WTC11 (cell line): ENCODE measurements at regions not wholly inside any gene's neighbourhood (a gene's known extent, or its start where the extent isn't known, plus 50 kb on each side); places are given as distances from the start of the nearest gene placed in this dataset.
A peak's percentile ranks its signal among the peaks of the same experiment; 100 is the strongest.

ENCODE experiments used
- ATAC-seq: fragments of 200-7000 bp; cut with Tn5 transposase; 2 replicates; pipeline ENCODE4 v1.10.0; 2021; ENCODE audit warnings: mild to moderate bottlenecking, moderate library complexity
- CTCF ChIA-PET: fragments of 300-600 bp; sonication (Branson Sonifier 250); formaldehyde crosslinking; loops from one replicate; lab custom pipeline; 2021; ENCODE audit warnings: antibody characterized with exemption; lab: Charles Lee
- POLR2A ChIA-PET: fragments of 350-600 bp; sonication (Branson Sonifier 250); formaldehyde crosslinking; loops from one replicate; lab custom pipeline; 2021; ENCODE audit warnings: antibody characterized with exemption; lab: Charles Lee
- DNase-seq: peaks from one replicate; pipeline ENCODE4 v3.0.0; 2021; ENCODE audit warnings: low spot score
- H3K27ac Mint-ChIP-seq: 2 replicates; pipeline ENCODE4 v1.8.0; 2021; ENCODE audit warnings: mixed read lengths
- H3K27me3 Mint-ChIP-seq: 2 replicates; pipeline ENCODE4 v1.8.0; 2021; ENCODE audit warnings: low read depth, mild to moderate bottlenecking, moderate library complexity, mixed read lengths
- H3K36me3 Mint-ChIP-seq: 2 replicates; pipeline ENCODE4 v1.8.0; 2021; ENCODE audit warnings: mixed read lengths
- H3K4me1 Mint-ChIP-seq: 2 replicates; pipeline ENCODE4 v1.8.0; 2022; ENCODE audit warnings: mixed read lengths
- H3K4me3 Mint-ChIP-seq: 2 replicates; pipeline ENCODE4 v1.8.0; 2021; ENCODE audit warnings: mild to moderate bottlenecking, moderate library complexity, mixed read lengths
- H3K9me3 Mint-ChIP-seq: 2 replicates; pipeline ENCODE4 v1.8.0; 2021; ENCODE audit warnings: mixed read lengths
- AFF4 ChIP-seq: sonication (generic); formaldehyde crosslinking; IDR thresholded peaks from 2 replicates; pipeline ENCODE4 v1.8.1; 2023; ENCODE audit warnings: mild to moderate bottlenecking, missing genetic modification reagents, borderline replicate concordance
- CDX4 ChIP-seq: fragments of 250-450 bp; sonication (Bioruptor Pico); IDR thresholded peaks from 2 replicates; pipeline ENCODE4 v1.9.0; 2021; ENCODE audit warnings: moderate library complexity, mild to moderate bottlenecking, inconsistent platforms, borderline replicate concordance
- CTCF ChIP-seq: fragments of 200-600 bp; IDR thresholded peaks from 2 replicates; pipeline ENCODE4 v1.8.0; 2022; ENCODE audit warnings: antibody characterized with exemption
- FOXJ3 ChIP-seq: sonication (generic); formaldehyde crosslinking; IDR thresholded peaks from 2 replicates; pipeline ENCODE4 v1.9.0; 2021; ENCODE audit warnings: missing genetic modification reagents, mild to moderate bottlenecking, borderline replicate concordance
- HMGA2 ChIP-seq: fragments of 250-450 bp; sonication (Bioruptor Pico); IDR thresholded peaks from 2 replicates; pipeline ENCODE4 v1.4.0; 2021; ENCODE audit warnings: mild to moderate bottlenecking, moderate library complexity
- JAZF1 ChIP-seq: fragments of 250-450 bp; sonication (Bioruptor Pico); IDR thresholded peaks from 2 replicates; pipeline ENCODE4 v1.9.0; 2021; ENCODE audit warnings: moderate library complexity, mild to moderate bottlenecking, inconsistent platforms
- NR1H2 ChIP-seq: sonication (generic); formaldehyde crosslinking; IDR thresholded peaks from 2 replicates; pipeline ENCODE4 v1.9.0; 2021; ENCODE audit warnings: mild to moderate bottlenecking, moderate library complexity, missing genetic modification reagents
- NR3C1 ChIP-seq: sonication (generic); formaldehyde crosslinking; conservative IDR thresholded peaks from 2 replicates; pipeline ENCODE4 v1.8.1; 2023; ENCODE audit warnings: low read depth, mild to moderate bottlenecking, missing genetic modification reagents
- SP1 ChIP-seq: sonication (generic); formaldehyde crosslinking; conservative IDR thresholded peaks from 2 replicates; pipeline ENCODE4 v1.8.1; 2022; ENCODE audit warnings: missing genetic modification reagents
- STAT6 ChIP-seq: sonication (generic); formaldehyde crosslinking; conservative IDR thresholded peaks from 2 replicates; pipeline ENCODE4 v1.8.1; 2023; ENCODE audit warnings: mild to moderate bottlenecking, low read depth, missing genetic modification reagents, moderate library complexity
- TCF7 ChIP-seq: sonication (generic); formaldehyde crosslinking; IDR thresholded peaks from 2 replicates; pipeline ENCODE4 v1.8.0; 2022; ENCODE audit warnings: mild to moderate bottlenecking, low read depth, missing genetic modification reagents, moderate library complexity
- ZNF425 ChIP-seq: fragments of 250-450 bp; sonication (Bioruptor Pico); conservative IDR thresholded peaks from 2 replicates; pipeline ENCODE4 v1.9.0; 2021; ENCODE audit warnings: mild to moderate bottlenecking

GRCh38 chr20:7269452-7269851 is 502.0 kb downstream of the BMP2 start:
- H3K4me3 Mint-ChIP-seq = no peak overlapping the region
- no peak for TF ChIP-seq JAZF1 (CRISPR knock-in tag)
- no peak for TF ChIP-seq AFF4
- TF ChIP-seq, all 79 proteins: peak for 0
- no peaks in the 10 kb centered on the region; the same call in 1 of the 2 replicates for H3K4me1 Mint-ChIP-seq
- H3K27me3 Mint-ChIP-seq = no peaks in the 10 kb centered on the region
- ATAC-seq (peak; percentile 57; the same call in 1 of the 2 replicates), DNase-seq (no peak)
- CTCF ChIA-PET = interaction anchor here (1.1 kb wide), 1 partner anchor 17 kb away, joined by 3 read pairs; no protein-coding TSS in a partner anchor
- no peak overlapping the region for H3K27ac Mint-ChIP-seq
- POLR2A ChIA-PET = no interaction called here
- no peaks in the 10 kb centered on the region for H3K36me3 Mint-ChIP-seq
- H3K9me3 Mint-ChIP-seq = no peaks in the 10 kb centered on the region

- POLR2A ChIA-PET = no interaction called here
- TF ChIP-seq NR3C1 (CRISPR knock-in tag) = no peak
- TF ChIP-seq FOXJ3 (CRISPR knock-in tag) = no peak
- no peak for TF ChIP-seq ZNF425 (CRISPR knock-in tag)
- TF ChIP-seq JAZF1 (CRISPR knock-in tag) = no peak
- no peak for TF ChIP-seq CDX4
- TF ChIP-seq TCF7 (CRISPR knock-in tag) = no peak
- 0 out of 2 replicates have a peak, but pooled peaks have one; percentile 21 for TF ChIP-seq CTCF
- H3K27ac Mint-ChIP-seq = no peak overlapping the region
- no peaks in the 10 kb centered on the region for H3K4me1 Mint-ChIP-seq
- no peak overlapping the region for H3K4me3 Mint-ChIP-seq
- peaks cover 5% of the 10 kb centered on the region; the same call in 1 of the 2 replicates for H3K36me3 Mint-ChIP-seq
- CTCF ChIA-PET = interaction anchor here (0.6 to 1.7 kb wide), 6 partner anchors 13 to 689 kb away, joined by 3 to 6 read pairs (median 3); no protein-coding TSS in a partner anchor
- peaks cover 9% of the 10 kb centered on the region for H3K9me3 Mint-ChIP-seq
- DNase-seq (no peak), ATAC-seq (peak; percentile 65)
- H3K27me3 Mint-ChIP-seq = no peaks in the 10 kb centered on the region
These were observed 505.0 kb downstream of the BMP2 start for GRCh38 chr20:7272512-7272911.

GRCh38 chr20:7274870-7275269 is 507.4 kb downstream of the BMP2 start:
- CTCF ChIA-PET = interaction anchor here (1.9 kb wide), 1 partner anchor 11 kb away, joined by 10 read pairs; no protein-coding TSS in a partner anchor
- H3K27ac Mint-ChIP-seq = no peak overlapping the region
- H3K9me3 Mint-ChIP-seq = peaks cover 9% of the 10 kb centered on the region
- no peaks in the 10 kb centered on the region for H3K27me3 Mint-ChIP-seq
- peaks cover 5% of the 10 kb centered on the region; the same call in 1 of the 2 replicates for H3K36me3 Mint-ChIP-seq
- DNase-seq (no peak), ATAC-seq (no peak)
- H3K4me1 Mint-ChIP-seq = no peaks in the 10 kb centered on the region
- TF ChIP-seq STAT6 (CRISPR knock-in tag) (no peak), HMGA2 (CRISPR knock-in tag) (no peak), SP1 (CRISPR knock-in tag) (no peak), NR1H2 (CRISPR knock-in tag) (no peak)
- POLR2A ChIA-PET = no interaction called here
- H3K4me3 Mint-ChIP-seq = no peak overlapping the region
